Right forelimb (tissue), 1 donor: ENCODE measurements at regions not wholly inside any gene's neighbourhood (a gene's known extent, or its start where the extent isn't known, plus 50 kb on each side); places are given as distances from the start of the nearest gene placed in this dataset.
A peak's percentile ranks its signal among the peaks of the same experiment; 100 is the strongest.
"Not testable (repeated sequence)": the region's sequence is repeated elsewhere in the genome, so short reads cannot be mapped to it uniquely, and the experiment has no call there.

ENCODE experiments used
- DNase-seq: peaks from one replicate; pipeline ENCODE4 v3.0.0-alpha.2; 2018

DNA sequence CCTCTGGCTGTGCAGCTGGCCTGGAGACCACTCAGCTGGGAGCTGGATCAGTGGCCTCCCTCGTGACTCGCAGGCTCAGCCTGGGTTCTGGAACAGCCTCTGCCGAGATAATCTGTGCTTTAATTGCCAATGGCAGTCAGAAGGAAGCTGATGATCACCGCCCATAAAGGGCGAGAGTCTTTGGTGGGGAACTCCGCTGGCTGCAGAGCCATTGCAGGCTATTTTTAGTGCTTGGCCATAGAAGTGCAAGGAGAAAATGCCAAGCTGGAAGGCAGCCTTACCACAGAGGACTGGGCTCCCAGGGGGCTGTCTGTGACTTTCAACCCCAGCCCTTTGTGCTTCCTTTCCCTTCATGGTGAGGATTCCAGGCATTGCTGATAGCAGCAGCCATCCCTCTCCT is 62.2 kb upstream of the TENM4 start:
- no peak for DNase-seq

DNA sequence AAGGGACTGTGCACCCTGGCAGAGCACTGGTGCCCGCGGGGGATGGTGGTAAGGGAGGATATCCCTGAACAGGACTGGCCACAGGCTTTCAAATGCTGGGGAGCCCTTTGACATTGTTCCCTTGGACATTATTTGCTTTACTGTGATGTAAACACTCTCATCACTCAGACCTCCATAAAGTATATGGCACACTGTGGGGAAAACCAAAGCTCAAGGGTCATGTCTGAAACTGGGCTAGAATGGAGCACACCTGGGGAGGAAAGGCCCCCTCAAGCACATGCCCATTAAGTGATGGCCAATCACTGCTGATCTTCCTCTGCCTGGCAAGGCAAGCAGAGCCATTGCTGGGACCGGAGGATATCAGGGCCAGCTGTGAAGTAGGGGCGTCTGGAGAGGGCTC is 60.9 kb upstream of the TENM4 start:
- DNase-seq, result no peak

DNA sequence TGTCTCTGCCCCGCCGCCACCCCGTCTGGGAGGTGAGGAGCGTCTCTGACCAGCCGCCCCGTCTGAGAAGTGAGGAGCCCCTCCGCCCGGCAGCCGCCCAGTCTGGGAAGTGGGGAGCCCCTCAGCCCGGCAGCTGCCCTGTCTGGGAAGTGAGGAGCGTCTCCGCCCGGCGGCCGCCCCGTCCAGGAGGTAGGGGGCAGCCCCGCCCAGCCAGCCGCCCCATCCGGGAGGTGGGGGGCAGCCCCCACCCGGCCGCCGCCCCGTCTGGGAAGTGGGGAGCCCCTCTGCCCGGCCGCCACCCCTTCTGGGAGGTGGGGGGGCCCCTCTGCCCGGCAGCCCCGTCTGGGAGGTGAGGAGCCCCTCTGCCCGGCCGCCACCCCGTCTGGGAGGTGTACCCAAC is 59.1 kb upstream of the TENM4 start:
- DNase-seq, result not testable (repeated sequence)

DNA sequence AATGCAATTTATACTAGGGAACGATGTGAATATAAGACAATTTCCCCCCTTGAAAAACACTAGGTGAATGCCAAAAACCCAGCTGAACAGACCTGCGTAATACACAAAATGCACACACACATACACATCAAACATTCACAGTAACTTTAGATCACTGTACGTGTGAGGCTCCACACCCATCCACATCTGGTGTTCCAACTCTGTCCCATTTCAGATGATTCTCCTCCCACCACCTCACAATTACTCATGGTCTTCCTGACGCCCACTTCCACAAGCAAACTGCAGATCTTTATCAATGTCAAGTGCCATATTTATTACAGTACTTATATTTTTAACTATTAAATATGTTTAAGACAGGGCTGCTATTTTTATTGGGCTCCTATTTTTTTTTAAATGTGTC is 57.8 kb upstream of the TENM4 start:
- no peak for DNase-seq

DNA sequence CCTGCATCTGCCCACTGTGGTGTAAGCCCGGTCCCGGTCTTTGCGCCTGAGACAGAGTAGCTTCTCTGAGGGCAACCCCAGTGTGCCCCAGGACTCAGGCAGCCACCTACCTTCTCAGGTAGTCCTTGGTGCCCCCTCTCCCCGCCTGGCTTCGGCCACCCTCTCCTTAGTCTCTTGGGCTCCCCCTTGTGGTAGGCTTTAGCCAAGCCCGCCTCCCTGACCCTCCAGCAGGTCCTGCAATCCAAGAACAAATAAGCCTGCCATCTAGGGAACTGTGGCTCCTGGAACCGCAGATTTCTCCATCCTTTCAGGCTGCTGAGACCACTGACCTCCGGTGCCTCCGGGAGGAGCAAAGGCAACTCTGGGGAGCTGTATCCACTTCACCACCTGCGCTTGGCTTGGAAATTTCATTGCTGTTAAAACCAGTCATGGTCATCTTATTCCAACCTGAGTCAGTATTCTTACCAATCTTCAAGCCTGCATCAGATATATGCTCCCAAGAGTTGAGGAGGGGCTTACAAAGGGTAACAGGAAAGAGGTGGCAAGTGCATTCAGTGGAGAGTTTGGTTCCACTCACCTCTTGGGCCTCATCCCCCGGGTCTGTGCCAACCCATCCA is 52.8 kb upstream of the TENM4 start:
- peak; percentile 71 for DNase-seq

DNA sequence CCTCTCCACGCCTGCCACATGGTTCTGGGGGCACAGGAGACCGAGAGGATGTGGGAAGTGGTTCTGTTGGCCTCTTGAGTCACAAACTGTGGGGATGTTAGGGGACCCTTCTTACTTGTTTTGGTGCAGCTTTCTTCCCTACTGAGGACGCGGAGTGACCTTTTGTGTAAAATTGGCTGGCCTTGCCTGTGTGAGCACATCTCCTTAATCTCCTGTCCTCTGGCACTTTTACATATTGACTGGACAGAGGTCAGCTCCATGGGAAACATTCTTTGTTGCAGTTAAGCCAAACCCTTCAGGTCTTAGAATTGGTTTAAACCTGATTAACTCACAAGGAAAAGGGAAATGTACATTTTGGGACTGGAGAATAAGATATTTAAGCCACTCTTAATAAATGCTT is 51.2 kb upstream of the TENM4 start:
- no peak for DNase-seq
